ENCODE measurements at regions not wholly inside any gene's neighbourhood (a gene's known extent, or its start where the extent isn't known, plus 50 kb on each side); places are given as distances from the start of the nearest gene placed in this dataset.

GRCh38 chr10:58892031-58892531, 284.4 kb upstream of the PHYHIPL start:
- Histone ChIP-seq H2AFZ (no peak overlapping the region), H3K27me3 (ENCODE audit: control insufficient read depth, insufficient read depth, low read length) (no peaks in the 10 kb centered on the region), H3K79me2 (no peaks in the 10 kb centered on the region), H3K9ac (no peak overlapping the region), H3K4me1 (no peaks in the 10 kb centered on the region), H3K4me3 (ENCODE audit: low read depth, low read length) (no peak overlapping the region), H3K4me2 (ENCODE audit: low read length) (no peak overlapping the region), H3K27ac (no peak overlapping the region), H3K36me3 (ENCODE audit: control insufficient read depth, insufficient read depth, low read length) (no peaks in the 10 kb centered on the region), H3K9me3 (ENCODE audit: control insufficient read depth, low read length) (no peaks in the 10 kb centered on the region)
- no peak for TF ChIP-seq CTCF (IDR thresholded peaks at IDR 0.05)

- Histone ChIP-seq H3K9ac (no peak overlapping the region), H3K36me3 (ENCODE audit: control insufficient read depth, insufficient read depth, low read length) (no peaks in the 10 kb centered on the region), H3K27me3 (ENCODE audit: control insufficient read depth, insufficient read depth, low read length) (no peaks in the 10 kb centered on the region), H3K27ac (no peak overlapping the region), H3K4me2 (ENCODE audit: low read length) (no peak overlapping the region), H3K4me1 (no peaks in the 10 kb centered on the region), H3K4me3 (ENCODE audit: low read depth, low read length) (no peak overlapping the region), H3K79me2 (no peaks in the 10 kb centered on the region), H3K9me3 (ENCODE audit: control insufficient read depth, low read length) (no peaks in the 10 kb centered on the region), H2AFZ (no peak overlapping the region)
- no peak for TF ChIP-seq CTCF (IDR thresholded peaks at IDR 0.05)
Observed at GRCh38 chr10:58894929-58895328, 281.5 kb upstream of the PHYHIPL start.

GRCh38 chr10:58896229-58896628, 280.2 kb upstream of the PHYHIPL start:
- Histone ChIP-seq H3K79me2 (no peaks in the 10 kb centered on the region), H3K4me2 (ENCODE audit: low read length) (no peak overlapping the region), H3K36me3 (ENCODE audit: control insufficient read depth, insufficient read depth, low read length) (no peaks in the 10 kb centered on the region), H3K27ac (no peak overlapping the region), H3K4me3 (ENCODE audit: low read depth, low read length) (no peak overlapping the region), H2AFZ (no peak overlapping the region), H3K27me3 (ENCODE audit: control insufficient read depth, insufficient read depth, low read length) (no peaks in the 10 kb centered on the region), H3K9ac (no peak overlapping the region), H3K9me3 (ENCODE audit: control insufficient read depth, low read length) (no peaks in the 10 kb centered on the region), H3K4me1 (no peaks in the 10 kb centered on the region)
- no peak for TF ChIP-seq CTCF (IDR thresholded peaks at IDR 0.05)

GRCh38 chr10:58897236-58897635, 279.2 kb upstream of the PHYHIPL start:
- H3K27ac ChIP-seq, result no peak overlapping the region

More at GRCh38 chr10:58897236-58897635, 279.2 kb upstream of the PHYHIPL start:
- Histone ChIP-seq H3K36me3 (ENCODE audit: control insufficient read depth, insufficient read depth, low read length) (no peaks in the 10 kb centered on the region), H3K4me3 (ENCODE audit: low read depth, low read length) (no peak overlapping the region), H3K4me2 (ENCODE audit: low read length) (no peak overlapping the region), H3K9me3 (ENCODE audit: control insufficient read depth, low read length) (no peaks in the 10 kb centered on the region), H3K9ac (no peak overlapping the region), H3K27me3 (ENCODE audit: control insufficient read depth, insufficient read depth, low read length) (no peaks in the 10 kb centered on the region), H3K79me2 (no peaks in the 10 kb centered on the region), H3K4me1 (no peaks in the 10 kb centered on the region), H2AFZ (no peak overlapping the region)
- no peak for TF ChIP-seq CTCF (IDR thresholded peaks at IDR 0.05)
